GM12891 (cell line): ENCODE measurements at regions not wholly inside any gene's neighbourhood (a gene's known extent, or its start where the extent isn't known, plus 50 kb on each side); places are given as distances from the start of the nearest gene placed in this dataset.

Source experiments
- POLR2AphosphoS5 ChIP-seq: IDR thresholded peaks from 2 replicates; pipeline ENCODE4 v1.6.1; 2011; ENCODE audit warnings: low read depth, low read length, control low read depth
- SPI1 ChIP-seq: IDR thresholded peaks from 2 replicates; pipeline ENCODE4 v1.6.1; 2011; ENCODE audit warnings: low read depth, low read length, control low read depth

GRCh38 chr5:62942384-62942783 lies 363.8 kb downstream of the LRRC70 start:
- TF ChIP-seq POLR2AphosphoS5 (no peak), SPI1 (no peak)
